Mucosa of stomach (tissue), 1 donor: ENCODE measurements at regions not wholly inside any gene's neighbourhood (a gene's known extent, or its start where the extent isn't known, plus 50 kb on each side); places are given as distances from the start of the nearest gene placed in this dataset.
"Not testable (repeated sequence)": the region's sequence is repeated elsewhere in the genome, so short reads cannot be mapped to it uniquely, and the experiment has no call there.

Experiments used
- H3K27me3 ChIP-seq: one replicate; pipeline ENCODE4 v1.7.0; 2013; ENCODE audit warnings: mild to moderate bottlenecking, low read length; ENCODE audit not compliant: control insufficient read depth, insufficient read depth
- H3K36me3 ChIP-seq: one replicate; pipeline ENCODE4 v1.7.0; 2013; ENCODE audit warnings: low read length; ENCODE audit not compliant: control insufficient read depth, insufficient read depth
- H3K4me1 ChIP-seq: one replicate; pipeline ENCODE4 v1.7.0; 2013; ENCODE audit warnings: mild to moderate bottlenecking, low read length; ENCODE audit not compliant: control insufficient read depth, insufficient read depth
- H3K4me3 ChIP-seq: one replicate; pipeline ENCODE4 v1.7.0; 2013; ENCODE audit warnings: low read length
- H3K9ac ChIP-seq: one replicate; pipeline ENCODE4 v1.7.0; 2013; ENCODE audit warnings: mild to moderate bottlenecking, low read length, moderate library complexity
- H3K9me3 ChIP-seq: one replicate; pipeline ENCODE4 v1.7.0; 2013; ENCODE audit warnings: mild to moderate bottlenecking, low read length, moderate library complexity; ENCODE audit not compliant: control insufficient read depth
- donor health status: Pancreatic carcinoma.

DNA sequence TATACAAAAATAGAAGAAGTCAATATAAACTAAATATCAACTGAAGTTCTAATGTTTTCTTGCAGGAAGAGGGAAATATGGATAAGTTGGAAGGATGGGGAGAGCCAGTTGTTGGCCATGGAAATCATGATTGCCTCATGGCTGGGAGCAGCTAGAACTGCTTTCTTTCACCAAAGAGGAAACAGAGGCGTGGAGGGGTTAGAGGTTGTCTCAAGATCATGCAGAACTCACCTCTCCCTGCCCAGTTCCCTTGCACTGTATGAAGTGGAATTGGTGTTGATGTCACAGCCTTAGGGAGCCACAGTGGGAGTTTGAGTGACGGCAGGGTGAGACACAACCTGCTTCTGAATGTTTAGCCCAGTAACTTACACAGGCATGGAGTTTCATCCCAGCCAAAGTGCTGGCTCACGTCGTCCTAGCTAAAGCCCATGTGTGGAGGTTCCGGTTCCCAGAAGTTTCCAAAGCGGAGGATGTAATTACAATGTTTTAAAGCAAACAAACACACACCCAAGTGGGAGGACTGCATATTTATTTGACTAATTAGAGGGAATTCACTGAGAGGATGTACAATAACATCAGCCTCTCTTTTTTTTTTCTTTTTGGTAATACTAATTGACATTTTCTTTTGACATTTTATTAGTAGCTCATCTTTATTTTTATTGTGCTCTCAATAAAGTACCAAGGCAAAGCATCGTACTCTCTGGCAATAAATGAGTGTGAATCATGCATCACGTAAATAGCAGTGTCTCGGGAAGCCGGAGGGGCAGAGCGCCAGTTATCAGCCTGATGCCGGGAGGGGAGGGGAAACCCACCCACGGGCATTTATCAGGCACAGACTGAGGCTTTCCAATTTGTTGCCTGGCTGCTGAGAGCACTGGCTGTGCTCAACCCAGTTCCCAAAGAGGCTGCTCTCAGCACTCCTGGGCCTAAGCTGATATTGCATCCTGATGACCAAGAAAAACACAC is 118.7 kb upstream of the CDH5 start:
- no peak overlapping the region for H3K9ac ChIP-seq
- H3K4me1 ChIP-seq, result no peaks in the 10 kb centered on the region
- H3K9me3 ChIP-seq, result no peaks in the 10 kb centered on the region
- H3K27me3 ChIP-seq, result no peaks in the 10 kb centered on the region
- H3K36me3 ChIP-seq, result no peaks in the 10 kb centered on the region
- no peak overlapping the region for H3K4me3 ChIP-seq

- Histone ChIP-seq H3K9me3 (no peaks in the 10 kb centered on the region), H3K4me3 (no peak overlapping the region), H3K27me3 (no peaks in the 10 kb centered on the region), H3K36me3 (no peaks in the 10 kb centered on the region), H3K9ac (no peak overlapping the region), H3K4me1 (no peaks in the 10 kb centered on the region)
Measured at GRCh38 chr16:66245868-66246267, 120.6 kb upstream of the CDH5 start.

GRCh38 chr16:66245072-66245471 is 121.4 kb upstream of the CDH5 start:
- H3K4me1 ChIP-seq, result no peaks in the 10 kb centered on the region
- no peaks in the 10 kb centered on the region for H3K9me3 ChIP-seq
- H3K9ac ChIP-seq, result no peak overlapping the region
- H3K27me3 ChIP-seq, result no peaks in the 10 kb centered on the region
- no peaks in the 10 kb centered on the region for H3K36me3 ChIP-seq
- no peak overlapping the region for H3K4me3 ChIP-seq

DNA sequence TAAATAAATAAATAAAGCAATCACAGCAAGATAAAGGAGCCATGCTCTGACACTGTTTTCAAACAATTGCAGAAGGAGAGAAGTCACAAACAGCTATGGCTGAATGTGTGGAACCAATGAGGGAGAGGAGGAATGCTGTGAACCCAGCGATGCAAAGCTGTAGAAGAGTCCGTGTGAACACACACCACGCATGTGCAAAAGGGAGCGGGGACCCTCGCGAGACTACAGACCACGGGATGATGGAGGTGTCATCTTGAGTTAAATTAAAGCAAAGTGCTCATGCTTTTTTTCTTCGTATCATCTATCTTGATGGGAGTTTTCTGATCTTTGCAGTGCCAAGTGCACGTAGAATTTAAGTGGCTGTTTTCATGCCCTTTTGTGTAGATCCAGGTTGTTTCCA is 123.8 kb upstream of the CDH5 start:
- H3K9ac ChIP-seq, result no peak overlapping the region
- no peaks in the 10 kb centered on the region for H3K36me3 ChIP-seq
- no peaks in the 10 kb centered on the region for H3K9me3 ChIP-seq
- no peaks in the 10 kb centered on the region for H3K27me3 ChIP-seq
- H3K4me3 ChIP-seq, result no peak overlapping the region
- H3K4me1 ChIP-seq, result no peaks in the 10 kb centered on the region

- H3K4me1 ChIP-seq, H3K9me3 ChIP-seq, H3K9ac ChIP-seq, H3K36me3 ChIP-seq, H3K4me3 ChIP-seq, H3K27me3 ChIP-seq: not testable (repeated sequence)
Measured at GRCh38 chr16:66242206-66242605, 124.3 kb upstream of the CDH5 start.

DNA sequence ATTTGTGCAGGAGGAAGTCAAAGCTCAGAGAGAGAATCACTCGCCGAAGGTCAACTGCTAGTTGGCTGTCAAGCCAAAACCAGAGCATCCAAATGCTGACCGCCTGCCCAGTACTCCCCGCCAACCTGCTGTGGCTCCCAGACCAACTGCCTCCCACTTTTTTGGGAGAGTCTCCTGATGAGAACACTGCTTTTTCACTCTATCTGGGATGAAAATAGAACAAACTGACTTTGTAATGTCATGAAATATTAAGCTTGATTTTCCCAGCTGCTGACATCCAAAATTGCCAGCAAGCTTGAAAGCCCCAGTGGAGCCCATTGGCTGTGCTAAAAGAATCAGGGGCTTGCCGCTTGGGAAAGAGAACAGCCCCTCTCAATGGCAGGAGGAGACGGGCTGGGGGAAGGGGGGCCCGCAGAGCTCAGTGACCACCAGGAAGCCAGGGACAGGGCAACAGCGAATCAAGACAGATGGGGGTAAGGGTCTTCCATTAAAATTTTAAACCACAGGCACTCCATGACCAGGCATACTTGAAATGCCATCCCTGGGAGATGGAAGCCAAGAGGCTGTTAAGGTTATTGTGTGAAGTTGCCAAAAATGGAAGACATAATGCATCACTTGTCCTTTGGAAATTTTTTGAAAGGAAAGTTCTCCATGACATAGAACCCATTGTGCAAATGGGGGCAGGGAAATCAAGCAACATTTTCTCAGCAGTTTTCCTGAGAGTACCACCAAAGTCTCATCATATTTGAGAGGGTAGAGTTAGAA is 125.7 kb upstream of the CDH5 start:
- no peaks in the 10 kb centered on the region for H3K4me1 ChIP-seq
- no peak overlapping the region for H3K4me3 ChIP-seq
- H3K27me3 ChIP-seq, result no peaks in the 10 kb centered on the region
- no peaks in the 10 kb centered on the region for H3K36me3 ChIP-seq
- no peaks in the 10 kb centered on the region for H3K9me3 ChIP-seq
- no peak overlapping the region for H3K9ac ChIP-seq

- Histone ChIP-seq H3K4me3 (no peak overlapping the region), H3K27me3 (no peaks in the 10 kb centered on the region), H3K9me3 (no peaks in the 10 kb centered on the region), H3K9ac (no peak overlapping the region), H3K36me3 (no peaks in the 10 kb centered on the region), H3K4me1 (no peaks in the 10 kb centered on the region)
Measured at GRCh38 chr16:66240088-66240487, 126.4 kb upstream of the CDH5 start.

DNA sequence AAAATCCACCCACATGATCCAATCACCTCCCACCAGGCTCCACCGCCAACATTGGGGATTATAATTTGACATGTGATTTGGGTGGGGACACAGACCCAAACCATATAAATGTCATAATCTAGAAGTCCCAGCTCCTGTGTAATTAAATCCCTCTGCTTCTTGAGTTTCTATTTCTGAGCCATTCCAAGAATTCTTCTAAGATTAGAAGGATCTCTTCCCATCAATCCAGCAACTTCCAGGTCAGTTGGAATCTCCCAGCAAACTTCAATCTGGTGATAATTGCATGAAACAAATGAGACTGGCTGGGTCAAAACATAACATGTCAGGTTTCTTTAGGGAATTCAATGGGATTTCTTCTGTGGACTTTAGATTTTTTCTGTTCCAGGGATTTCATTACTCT is 127.8 kb upstream of the CDH5 start:
- H3K36me3 ChIP-seq, result no peaks in the 10 kb centered on the region
- H3K4me1 ChIP-seq, result no peaks in the 10 kb centered on the region

DNA sequence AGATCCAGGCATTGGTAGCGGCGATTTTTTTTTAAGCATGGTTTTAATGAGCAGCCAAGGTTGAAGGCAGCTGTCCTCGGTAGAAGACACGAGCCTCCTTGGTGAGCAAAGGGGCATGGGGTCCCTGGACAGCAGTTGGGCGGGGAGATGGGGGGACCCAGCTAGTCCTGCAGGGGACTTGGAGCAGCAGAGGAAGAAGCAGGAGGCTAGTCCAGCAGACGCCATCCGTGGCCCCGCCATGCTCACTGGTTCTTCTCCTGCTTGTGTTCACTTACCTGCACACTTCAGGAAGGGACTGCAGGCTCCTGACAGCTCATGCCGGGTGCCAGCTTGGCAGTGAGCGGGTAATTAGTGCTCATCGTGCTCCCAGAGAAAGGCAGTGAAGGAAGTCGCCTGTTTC is 130.2 kb upstream of the CDH5 start:
- H3K36me3 ChIP-seq, result no peaks in the 10 kb centered on the region
- H3K9me3 ChIP-seq, result no peaks in the 10 kb centered on the region
- H3K27me3 ChIP-seq, result no peaks in the 10 kb centered on the region
- H3K9ac ChIP-seq, result no peak overlapping the region
- H3K4me1 ChIP-seq, result no peaks in the 10 kb centered on the region
- no peak overlapping the region for H3K4me3 ChIP-seq

More for the DNA sequence above, 127.8 kb upstream of the CDH5 start:
- H3K27me3 ChIP-seq, result no peaks in the 10 kb centered on the region
- no peak overlapping the region for H3K4me3 ChIP-seq
- no peaks in the 10 kb centered on the region for H3K9me3 ChIP-seq
- H3K9ac ChIP-seq, result no peak overlapping the region

DNA sequence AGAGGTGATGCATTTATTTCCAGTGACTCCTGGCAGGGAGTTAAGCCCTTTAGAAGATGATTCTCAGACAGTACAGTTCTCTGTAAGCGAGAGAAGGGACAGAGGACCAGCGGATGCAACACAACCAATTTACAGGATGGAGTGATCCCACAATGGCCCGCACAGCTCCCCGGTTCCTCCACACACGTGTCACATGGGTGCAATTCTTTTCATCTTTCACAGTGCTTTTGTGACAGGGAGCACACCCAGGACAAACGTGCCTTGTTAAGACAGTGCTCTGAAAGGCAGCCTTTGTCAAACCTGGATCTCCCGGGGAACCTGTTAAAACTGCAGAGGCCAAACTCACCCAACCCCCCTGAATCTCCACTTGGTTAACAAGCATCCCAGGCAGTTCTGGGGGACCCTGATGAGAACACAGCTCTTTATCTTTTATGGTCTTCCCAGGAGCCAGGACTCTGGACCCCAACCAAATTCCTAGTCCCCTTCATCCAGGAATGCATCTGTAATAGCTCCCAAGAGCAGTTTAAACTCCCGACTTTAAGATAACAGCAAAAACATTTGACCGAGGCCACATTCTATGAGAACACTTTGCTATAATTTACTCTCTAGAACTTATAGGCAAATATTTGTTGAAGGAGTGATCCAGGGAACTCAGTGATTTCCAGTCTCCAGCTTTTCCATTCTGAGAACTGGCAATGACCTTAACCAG is 134.9 kb upstream of the CDH5 start:
- no peaks in the 10 kb centered on the region for H3K4me1 ChIP-seq
- H3K9me3 ChIP-seq, result no peaks in the 10 kb centered on the region
- H3K4me3 ChIP-seq, result no peak overlapping the region
- no peak overlapping the region for H3K9ac ChIP-seq
- H3K36me3 ChIP-seq, result no peaks in the 10 kb centered on the region
- H3K27me3 ChIP-seq, result no peaks in the 10 kb centered on the region

DNA sequence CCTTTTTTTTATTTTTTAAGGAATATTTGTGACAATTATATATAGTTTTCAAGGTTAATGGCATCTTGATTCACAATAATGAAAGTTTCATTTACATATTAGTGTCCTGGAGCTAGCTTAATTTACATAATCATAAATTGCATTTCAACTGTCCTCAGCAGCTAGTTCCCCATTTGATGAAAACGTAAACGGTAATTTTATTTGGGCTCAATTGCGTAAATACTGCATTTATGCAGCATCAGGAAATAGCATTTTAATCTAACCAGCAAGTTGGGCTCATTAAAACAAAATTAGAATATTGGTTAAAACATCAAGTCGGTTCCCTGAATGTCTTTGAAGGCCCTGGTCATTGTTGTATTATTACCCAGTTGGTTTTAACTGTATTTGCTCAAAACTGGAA is 136.8 kb upstream of the CDH5 start:
- Histone ChIP-seq H3K4me3 (no peak overlapping the region), H3K4me1 (no peaks in the 10 kb centered on the region), H3K9ac (no peak overlapping the region), H3K27me3 (no peaks in the 10 kb centered on the region), H3K36me3 (no peaks in the 10 kb centered on the region), H3K9me3 (no peaks in the 10 kb centered on the region)

DNA sequence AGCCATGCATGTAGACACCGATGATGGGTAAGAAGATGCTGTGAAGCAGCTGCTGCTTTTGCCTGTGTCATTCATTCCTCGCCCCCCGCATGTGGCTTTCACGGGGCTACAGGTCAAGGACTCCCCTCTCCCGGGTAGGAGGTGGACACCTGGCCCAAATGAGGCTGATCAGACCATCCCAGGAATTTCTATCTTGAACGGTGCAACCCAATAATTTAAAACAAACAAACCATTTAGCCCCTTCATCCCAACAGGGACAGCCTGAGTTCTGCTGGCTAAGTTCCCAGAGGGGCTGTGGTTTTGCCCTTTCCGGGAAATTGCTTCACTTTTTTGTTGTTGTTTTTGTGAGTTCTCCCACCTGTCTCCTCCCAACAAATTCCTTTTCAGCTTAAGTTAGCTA is 137.7 kb upstream of the CDH5 start:
- no peak overlapping the region for H3K9ac ChIP-seq
- H3K4me3 ChIP-seq, result no peak overlapping the region
- no peaks in the 10 kb centered on the region for H3K27me3 ChIP-seq
- H3K4me1 ChIP-seq, result no peaks in the 10 kb centered on the region
- no peaks in the 10 kb centered on the region for H3K9me3 ChIP-seq
- no peaks in the 10 kb centered on the region for H3K36me3 ChIP-seq
